ENCODE measurements at regions not wholly inside any gene's neighbourhood (a gene's known extent, or its start where the extent isn't known, plus 50 kb on each side); places are given as distances from the start of the nearest gene placed in this dataset.

DNA sequence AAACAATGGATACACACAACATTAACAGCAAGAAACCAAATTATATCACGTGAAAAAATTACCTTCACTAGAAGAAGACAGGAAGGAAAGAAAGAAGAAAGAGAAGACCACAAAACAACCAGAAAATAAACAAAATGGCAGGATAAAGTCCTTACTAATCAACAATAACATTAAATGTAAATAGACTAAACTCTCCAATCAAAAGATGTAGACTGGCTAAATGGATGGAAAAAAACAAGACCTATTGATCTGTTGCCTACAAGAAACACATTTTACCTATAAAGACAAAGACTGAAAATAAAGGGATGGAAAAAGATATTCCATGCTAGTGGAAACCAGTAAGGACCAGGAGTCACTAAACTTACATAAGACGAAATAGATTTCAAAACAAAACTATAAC lies 167.0 kb upstream of the ZC3H15 start:
- DNase-seq (ENCODE audit: low spot score): no peak
- TF ChIP-seq, protein P1, sequence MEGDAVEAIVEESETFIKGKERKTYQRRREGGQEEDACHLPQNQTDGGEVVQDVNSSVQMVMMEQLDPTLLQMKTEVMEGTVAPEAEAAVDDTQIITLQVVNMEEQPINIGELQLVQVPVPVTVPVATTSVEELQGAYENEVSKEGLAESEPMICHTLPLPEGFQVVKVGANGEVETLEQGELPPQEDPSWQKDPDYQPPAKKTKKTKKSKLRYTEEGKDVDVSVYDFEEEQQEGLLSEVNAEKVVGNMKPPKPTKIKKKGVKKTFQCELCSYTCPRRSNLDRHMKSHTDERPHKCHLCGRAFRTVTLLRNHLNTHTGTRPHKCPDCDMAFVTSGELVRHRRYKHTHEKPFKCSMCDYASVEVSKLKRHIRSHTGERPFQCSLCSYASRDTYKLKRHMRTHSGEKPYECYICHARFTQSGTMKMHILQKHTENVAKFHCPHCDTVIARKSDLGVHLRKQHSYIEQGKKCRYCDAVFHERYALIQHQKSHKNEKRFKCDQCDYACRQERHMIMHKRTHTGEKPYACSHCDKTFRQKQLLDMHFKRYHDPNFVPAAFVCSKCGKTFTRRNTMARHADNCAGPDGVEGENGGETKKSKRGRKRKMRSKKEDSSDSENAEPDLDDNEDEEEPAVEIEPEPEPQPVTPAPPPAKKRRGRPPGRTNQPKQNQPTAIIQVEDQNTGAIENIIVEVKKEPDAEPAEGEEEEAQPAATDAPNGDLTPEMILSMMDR (IDR thresholded peaks at IDR 0.05): no peak
- Histone ChIP-seq H3K36me3 (no peaks in the 10 kb centered on the region), H3K9me3 (peaks cover 0 to 28% of the 10 kb centered on the region in 2 donors), H3K4me1 (no peaks in the 10 kb centered on the region), H3K27me3 (no peaks in the 10 kb centered on the region), H3K4me3 (no peak overlapping the region), H3K27ac (no peak overlapping the region)

DNA sequence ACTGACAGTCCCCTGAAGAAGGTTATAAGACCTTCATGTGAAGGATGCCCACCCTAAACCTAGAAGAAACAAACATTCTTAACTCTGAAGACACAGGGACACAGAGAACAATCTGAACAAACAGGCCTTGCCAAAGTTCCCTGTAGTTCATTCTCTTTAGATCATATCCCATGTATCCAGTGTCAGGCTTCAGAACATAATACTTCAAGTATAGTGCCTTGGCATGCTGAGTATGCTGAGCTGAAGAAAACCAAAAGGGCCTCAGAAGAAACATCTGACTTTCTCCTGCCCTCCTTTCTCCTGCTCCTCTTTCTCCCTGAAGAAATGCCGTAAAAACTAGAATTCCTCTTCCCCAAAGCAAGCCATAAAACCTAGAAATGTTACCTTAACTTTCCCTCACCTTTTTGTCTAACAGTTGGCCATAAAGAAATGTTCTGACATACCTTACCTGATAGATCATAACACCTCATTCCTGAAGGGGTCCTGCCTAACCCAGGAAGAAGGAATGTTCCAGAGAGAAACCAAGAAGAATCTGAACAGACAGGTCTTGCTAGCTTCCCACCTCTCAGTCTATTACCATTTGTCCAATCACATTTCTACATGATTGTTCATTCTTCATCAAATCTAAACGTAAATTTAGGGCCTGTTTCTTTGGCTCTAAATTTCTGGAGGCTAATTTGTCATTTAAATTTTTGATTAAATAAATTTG lies 160.1 kb upstream of the ZC3H15 start:
- Histone ChIP-seq H3K4me1 (no peaks in the 10 kb centered on the region), H3K27me3 (no peaks in the 10 kb centered on the region), H3K36me3 (no peaks in the 10 kb centered on the region), H3K4me3 (no peak overlapping the region), H3K9me3 (peaks cover 0 to 23% of the 10 kb centered on the region in 2 donors), H3K27ac (no peak overlapping the region)
- DNase-seq (ENCODE audit: low spot score): no peak
- TF ChIP-seq, protein P1 (IDR thresholded peaks at IDR 0.05): no peak

DNA sequence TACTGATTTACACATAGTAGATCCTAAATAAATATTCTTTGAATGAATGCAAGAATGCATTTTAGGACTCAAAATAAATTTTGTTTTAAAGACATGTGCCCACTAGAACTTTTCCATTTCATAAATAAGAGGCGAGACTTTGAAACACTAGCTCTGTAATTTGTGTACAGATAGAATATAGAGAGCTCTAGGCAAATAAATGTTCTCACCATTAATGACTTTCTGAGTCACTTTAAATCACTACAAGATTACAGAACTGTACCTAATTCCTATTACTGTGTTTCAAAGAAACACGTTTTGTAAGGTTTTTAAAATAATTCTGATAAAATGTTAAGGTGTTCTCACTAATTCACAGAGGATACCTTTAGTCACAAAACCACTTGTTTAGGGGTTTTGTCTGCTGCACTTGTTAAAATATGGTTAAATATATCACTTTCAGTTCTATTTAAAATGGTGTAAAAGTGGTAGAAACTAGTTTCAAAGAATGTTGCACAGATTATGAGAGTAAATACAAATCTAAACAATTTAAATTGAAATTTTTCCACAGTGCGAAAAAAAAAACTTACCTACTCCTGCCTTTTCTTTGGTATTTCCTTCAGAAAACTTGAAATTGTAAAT lies 158.7 kb upstream of the ZC3H15 start:
- TF ChIP-seq, protein P1 (IDR thresholded peaks at IDR 0.05): no peak
- Histone ChIP-seq H3K4me3 (no peak overlapping the region), H3K27me3 (no peaks in the 10 kb centered on the region), H3K36me3 (no peaks in the 10 kb centered on the region), H3K9me3 (peaks cover 0 to 23% of the 10 kb centered on the region in 2 donors), H3K4me1 (no peaks in the 10 kb centered on the region), H3K27ac (no peak overlapping the region)
- no peak for DNase-seq (ENCODE audit: low spot score)

DNA sequence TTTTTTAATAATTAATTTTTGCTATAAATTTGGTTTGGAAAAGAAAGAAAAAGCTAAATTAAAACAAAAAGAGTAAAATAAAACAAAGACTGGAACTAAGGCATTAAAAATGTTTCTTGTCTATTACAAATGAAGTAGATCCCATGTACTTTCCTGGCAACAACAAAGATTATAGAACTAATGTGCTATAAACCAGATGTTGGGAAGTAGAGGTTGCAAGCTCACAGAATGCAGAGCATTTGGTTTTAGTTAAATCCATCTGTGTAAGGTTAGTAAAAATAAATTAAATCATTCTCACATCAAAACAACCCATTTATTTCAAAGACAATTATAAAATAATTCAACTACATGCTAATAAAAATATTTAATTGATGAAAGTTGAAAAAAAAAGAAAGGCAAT lies 157.2 kb upstream of the ZC3H15 start:
- Histone ChIP-seq H3K4me1 (no peaks in the 10 kb centered on the region), H3K4me3 (no peak overlapping the region), H3K27ac (no peak overlapping the region)

DNA sequence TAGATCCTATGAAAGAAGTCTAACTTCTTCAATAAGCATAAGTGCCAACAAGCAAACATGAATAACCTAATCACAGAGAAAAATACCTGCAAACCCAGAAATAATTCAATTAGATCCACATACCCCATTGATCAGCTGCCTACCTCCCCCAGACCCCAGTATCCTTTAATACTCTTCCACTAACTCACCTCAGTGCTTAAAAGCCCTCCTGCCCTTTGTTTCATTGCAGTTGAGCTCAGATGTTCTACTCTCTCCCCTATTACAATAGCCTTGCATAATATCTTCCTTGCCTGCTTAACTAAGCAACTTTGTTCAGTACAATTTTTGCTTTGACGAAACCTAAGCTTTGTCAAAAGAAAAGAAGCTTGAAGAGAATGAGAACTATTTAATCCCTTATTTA lies 156.0 kb upstream of the ZC3H15 start:
- H3K27me3 ChIP-seq: no peaks in the 10 kb centered on the region
- H3K27ac ChIP-seq: no peak overlapping the region
- no peak overlapping the region for H3K4me3 ChIP-seq
- H3K36me3 ChIP-seq: no peaks in the 10 kb centered on the region
- DNase-seq (ENCODE audit: low spot score): no peak
- peaks cover 0 to 7% of the 10 kb centered on the region in 2 donors for H3K9me3 ChIP-seq
- TF ChIP-seq, protein P1 (IDR thresholded peaks at IDR 0.05): no peak
- H3K4me1 ChIP-seq: no peaks in the 10 kb centered on the region

More for the DNA sequence above, 157.2 kb upstream of the ZC3H15 start:
- no peaks in the 10 kb centered on the region for H3K27me3 ChIP-seq
- H3K36me3 ChIP-seq: no peaks in the 10 kb centered on the region
- TF ChIP-seq, protein P1 (IDR thresholded peaks at IDR 0.05): no peak
- H3K9me3 ChIP-seq: peaks cover 0 to 12% of the 10 kb centered on the region in 2 donors
- DNase-seq (ENCODE audit: low spot score): no peak
